IMR-90 (cell line): ENCODE measurements at regions not wholly inside any gene's neighbourhood (a gene's known extent, or its start where the extent isn't known, plus 50 kb on each side); places are given as distances from the start of the nearest gene placed in this dataset.

Experiments used
- ATAC-seq: fragments of 200-7000 bp; cut with Tn5 transposase; 2 replicates; pipeline ENCODE4 v1.9.1; 2020; ENCODE audit warnings: low read depth, mild to moderate bottlenecking, moderate library complexity
- BruUV-seq: library from RNA; stranded (reverse); fragments of 400-500 nt; replicated peaks from 2 replicates; lab custom pipeline; 2021; lab: Mats Ljungman, UMichigan
- CTCF ChIA-PET: fragments of 300-600 bp; formaldehyde crosslinking; extraction: SDS; loops from one replicate; lab custom pipeline; 2021; ENCODE audit warnings: antibody characterized with exemption; lab: Yijun Ruan, JAX
- POLR2A ChIA-PET: fragments of 300-600 bp; sonication (Branson Sonifier 250); formaldehyde crosslinking; loops from one replicate; lab custom pipeline; 2022; ENCODE audit warnings: antibody characterized with exemption; ENCODE audit not compliant: unreplicated experiment; lab: Charles Lee
- DNase-seq: peaks from one replicate; pipeline ENCODE4 v3.0.0; 2013
- H2AFZ ChIP-seq: replicated peaks from 2 replicates; pipeline ENCODE3; 2013; ENCODE audit warnings: low read length, mild to moderate bottlenecking; ENCODE audit not compliant: poor library complexity
- H2AK5ac ChIP-seq: 2 replicates; pipeline ENCODE4 v1.6.1; 2013; ENCODE audit warnings: low read depth, low read length, inconsistent platforms
- H2AK9ac ChIP-seq: replicated peaks from 2 replicates; pipeline ENCODE3; 2013; ENCODE audit warnings: mild to moderate bottlenecking, low read depth, low read length, moderate library complexity; ENCODE audit not compliant: poor library complexity
- H2BK120ac ChIP-seq: 2 replicates; pipeline ENCODE4 v1.6.1; 2013; ENCODE audit warnings: low read depth, low read length, inconsistent platforms
- H2BK15ac ChIP-seq: 3 replicates; pipeline ENCODE4 v1.6.1; 2013; ENCODE audit warnings: low read depth, low read length, inconsistent platforms
- H2BK20ac ChIP-seq: 2 replicates; pipeline ENCODE4 v1.6.1; 2013; ENCODE audit warnings: low read depth, mild to moderate bottlenecking, inconsistent platforms, low read length, moderate library complexity
- H2BK5ac ChIP-seq: 2 replicates; pipeline ENCODE4 v1.6.1; 2013; ENCODE audit warnings: mild to moderate bottlenecking, low read depth, low read length, inconsistent platforms; ENCODE audit not compliant: poor library complexity, severe bottlenecking
- H3K14ac ChIP-seq: replicated peaks from 2 replicates; pipeline ENCODE4 v1.6.1; 2013; ENCODE audit warnings: low read depth, low read length, inconsistent platforms
- H3K18ac ChIP-seq: 2 replicates; pipeline ENCODE4 v1.6.1; 2013; ENCODE audit warnings: low read depth, low read length, control low read depth
- H3K23ac ChIP-seq: 2 replicates; pipeline ENCODE4 v1.6.1; 2013; ENCODE audit warnings: low read depth, low read length, inconsistent platforms
- H3K27ac ChIP-seq: 2 replicates; pipeline ENCODE4 v1.5.1; 2013; ENCODE audit warnings: mild to moderate bottlenecking, control low read depth, low read length; ENCODE audit not compliant: insufficient read depth
- H3K27me3 ChIP-seq: 2 replicates; pipeline ENCODE4 v1.6.1; 2013; ENCODE audit warnings: low read length; ENCODE audit not compliant: control insufficient read depth, insufficient read depth
- H3K36me3 ChIP-seq: 2 replicates; pipeline ENCODE4 v1.6.1; 2013; ENCODE audit warnings: low read length, mixed read lengths; ENCODE audit not compliant: control insufficient read depth, insufficient read depth
- H3K4ac ChIP-seq: 2 replicates; pipeline ENCODE4 v1.6.1; 2013; ENCODE audit warnings: low read depth, low read length, inconsistent platforms
- H3K4me1 ChIP-seq: 2 replicates; pipeline ENCODE4 v1.6.1; 2013; ENCODE audit warnings: low read length, mixed read lengths; ENCODE audit not compliant: control insufficient read depth, insufficient read depth
- H3K4me2 ChIP-seq: 2 replicates; pipeline ENCODE4 v1.6.1; 2013; ENCODE audit warnings: low read depth, mild to moderate bottlenecking, control low read depth, low read length, moderate library complexity
- H3K4me3 ChIP-seq: 2 replicates; pipeline ENCODE4 v1.5.1; 2013; ENCODE audit warnings: low read depth, mild to moderate bottlenecking, control low read depth, low read length, moderate library complexity; ENCODE audit not compliant: insufficient read depth
- H3K56ac ChIP-seq: 2 replicates; pipeline ENCODE4 v1.6.1; 2013; ENCODE audit warnings: low read length, inconsistent platforms; ENCODE audit not compliant: insufficient read depth; ENCODE audit errors: extremely low read depth
- H3K79me1 ChIP-seq, 2 experiments: 2 replicates each; pipeline ENCODE4 v1.6.1; 2013; ENCODE audit warnings: low read length in 2 of 2, inconsistent platforms in 1 of 2, low read depth in 1 of 2
- H3K9ac ChIP-seq: 2 replicates; pipeline ENCODE4 v1.6.1; 2013; ENCODE audit warnings: low read depth, low read length, control low read depth
- H3K9me1 ChIP-seq: 2 replicates; pipeline ENCODE4 v1.6.1; 2013; ENCODE audit warnings: low read length, inconsistent platforms; ENCODE audit not compliant: insufficient read depth
- H3K9me3 ChIP-seq: 2 replicates; pipeline ENCODE4 v1.6.1; 2013; ENCODE audit warnings: low read length; ENCODE audit not compliant: control insufficient read depth, insufficient read depth
- H4K20me1 ChIP-seq: 2 replicates; pipeline ENCODE4 v1.6.1; 2013; ENCODE audit warnings: low read length, inconsistent platforms; ENCODE audit not compliant: insufficient read depth
- H4K5ac ChIP-seq: 2 replicates; pipeline ENCODE4 v1.6.1; 2013; ENCODE audit warnings: mild to moderate bottlenecking, low read depth, low read length, control low read depth
- H4K8ac ChIP-seq, 2 experiments: 2 replicates each; pipeline ENCODE4 v1.6.1; 2013; ENCODE audit warnings: low read depth in 2 of 2, low read length in 2 of 2, control low read depth in 1 of 2, inconsistent platforms in 1 of 2
- H4K91ac ChIP-seq: 2 replicates; pipeline ENCODE4 v1.6.1; 2013; ENCODE audit warnings: low read depth, low read length, inconsistent platforms; ENCODE audit not compliant: insufficient read depth
- RCOR1 ChIP-seq: IDR thresholded peaks from 2 replicates; pipeline ENCODE4 v1.6.1; 2012; ENCODE audit warnings: mild to moderate bottlenecking, low read length, improper control_type of control experiment; ENCODE audit not compliant: insufficient replicate concordance
- dilution Hi-C: fragments of 300-500 bp; cut with HindIII; formaldehyde crosslinking; loops from one replicate; pipeline ENCODE4 v1.14.3; 2018; ENCODE audit warnings: low sequenced_read_pairs; ENCODE audit not compliant: unreplicated experiment
- in situ Hi-C: fragments of 300-500 bp; cut with MboI; formaldehyde crosslinking; loops from 3 replicates; pipeline ENCODE4 v1.14.3; 2019; ENCODE audit warnings: low sequenced_read_pairs, inconsistent platforms, mixed read lengths
- intact Hi-C: fragments of 100-400 bp; cut with micrococcal nuclease; formaldehyde crosslinking; loops from 2 replicates; pipeline ENCODE4 v1.10.0; 2022
- TF ChIP-seq, protein P1 (sequence below): fragments of 150-350 bp; IDR thresholded peaks from 2 replicates; pipeline ENCODE4 v1.6.1; 2017; ENCODE audit warnings: mild to moderate bottlenecking, antibody characterized with exemption, low read length, low read depth

DNA sequence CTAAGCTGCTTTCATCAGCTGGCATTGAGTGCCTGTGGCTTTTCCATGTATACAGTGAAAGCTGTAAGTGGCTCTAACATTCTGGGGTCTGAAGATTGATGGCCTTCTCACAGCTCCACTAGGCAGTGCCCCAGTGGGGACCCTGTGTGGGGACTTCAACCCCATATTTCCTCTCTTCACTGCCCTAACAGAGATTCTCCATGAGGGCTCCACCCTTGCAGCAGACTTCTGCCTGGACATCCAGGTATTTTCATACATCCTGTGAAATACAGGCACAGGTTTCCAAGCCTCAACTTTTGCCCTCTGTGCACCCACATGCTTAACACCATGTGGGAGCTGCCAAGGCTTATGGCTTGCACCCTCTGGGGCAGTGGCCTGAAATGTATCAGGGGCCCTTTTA lies 188.2 kb upstream of the SYT4 start:
- H3K4me1 ChIP-seq, result no peaks in the 10 kb centered on the region
- no peak overlapping the region for H2AFZ ChIP-seq
- H3K36me3 ChIP-seq, result no peaks in the 10 kb centered on the region
- H2BK20ac ChIP-seq, result no peak overlapping the region
- H3K79me1 ChIP-seq, result no peaks in the 10 kb centered on the region
- no peak overlapping the region for H4K5ac ChIP-seq
- intact Hi-C loops (no loop called here), dilution Hi-C loops (no loop called here), in situ Hi-C loops (no loop called here)
- H3K23ac ChIP-seq, result no peak overlapping the region
- TF ChIP-seq, protein P1, sequence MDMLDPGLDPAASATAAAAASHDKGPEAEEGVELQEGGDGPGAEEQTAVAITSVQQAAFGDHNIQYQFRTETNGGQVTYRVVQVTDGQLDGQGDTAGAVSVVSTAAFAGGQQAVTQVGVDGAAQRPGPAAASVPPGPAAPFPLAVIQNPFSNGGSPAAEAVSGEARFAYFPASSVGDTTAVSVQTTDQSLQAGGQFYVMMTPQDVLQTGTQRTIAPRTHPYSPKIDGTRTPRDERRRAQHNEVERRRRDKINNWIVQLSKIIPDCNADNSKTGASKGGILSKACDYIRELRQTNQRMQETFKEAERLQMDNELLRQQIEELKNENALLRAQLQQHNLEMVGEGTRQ, result no peak
- no peak for TF ChIP-seq RCOR1
- no peak overlapping the region for H4K91ac ChIP-seq
- no peak overlapping the region for H2BK5ac ChIP-seq
- no peak overlapping the region for H3K56ac ChIP-seq
- no peaks in the 10 kb centered on the region for H3K9me1 ChIP-seq
- peaks cover 7% of the 10 kb centered on the region; the same call in 1 of the 2 replicates for H3K9me3 ChIP-seq
- BruUV-seq, result no TSS peak
- H3K9ac ChIP-seq, result no peak overlapping the region
- H2BK15ac ChIP-seq, result no peak overlapping the region
- no peak overlapping the region for H3K4me3 ChIP-seq
- no peak overlapping the region for H3K27ac ChIP-seq
- no peak overlapping the region for H3K18ac ChIP-seq
- DNase-seq, result no peak
- no peak overlapping the region for H3K4me2 ChIP-seq
- no peak overlapping the region for H2AK9ac ChIP-seq
- no peaks in the 10 kb centered on the region for H4K20me1 ChIP-seq
- H2BK120ac ChIP-seq, result no peak overlapping the region
- H3K27me3 ChIP-seq, result no peaks in the 10 kb centered on the region
- CTCF ChIA-PET, result no interaction called here
- no peak overlapping the region for H2AK5ac ChIP-seq
- no peak overlapping the region for H4K8ac ChIP-seq
- no peak overlapping the region for H3K4ac ChIP-seq
- POLR2A ChIA-PET, result no interaction called here
- H3K14ac ChIP-seq, result no peak overlapping the region
- ATAC-seq, result no peak
